Activated T-cell treated with anti-CD3 and anti-CD28 coated beads, Interleukin-2, amount 50 U/mL, for 4 hours (primary cell): ENCODE measurements at regions not wholly inside any gene's neighbourhood (a gene's known extent, or its start where the extent isn't known, plus 50 kb on each side); places are given as distances from the start of the nearest gene placed in this dataset.

ENCODE experiments used
- ATAC-seq, 2 donors: fragments of 200-7000 bp; cut with Tn5 transposase; one replicate each; pipeline ENCODE4 v1.10.0; 2021
- DNase-seq: peaks from one replicate; pipeline ENCODE4 v3.0.0-alpha.2; 2020
- H3K27me3 Mint-ChIP-seq: one replicate; pipeline ENCODE4 v1.8.0; 2021; ENCODE audit warnings: low read depth, mixed read lengths
- H3K36me3 Mint-ChIP-seq: one replicate; pipeline ENCODE4 v1.8.0; 2022; ENCODE audit warnings: mixed read lengths; ENCODE audit not compliant: insufficient read depth
- H3K4me1 Mint-ChIP-seq: one replicate; pipeline ENCODE4 v1.8.0; 2021; ENCODE audit warnings: low read depth, mixed read lengths
- H3K4me3 Mint-ChIP-seq: one replicate; pipeline ENCODE4 v1.8.0; 2021; ENCODE audit warnings: mild to moderate bottlenecking, moderate library complexity, mixed read lengths
- H3K9me3 Mint-ChIP-seq: one replicate; pipeline ENCODE4 v1.8.0; 2021; ENCODE audit warnings: mixed read lengths

GRCh38 chr13:47588676-47589075 lies 412.4 kb downstream of the SUCLA2 start:
- DNase-seq (no peak), ATAC-seq (no peak)
- H3K27me3 Mint-ChIP-seq = no peaks in the 10 kb centered on the region
- H3K4me3 Mint-ChIP-seq = no peak overlapping the region
- H3K9me3 Mint-ChIP-seq = peaks cover 13% of the 10 kb centered on the region
- H3K4me1 Mint-ChIP-seq = no peaks in the 10 kb centered on the region
- H3K36me3 Mint-ChIP-seq = no peaks in the 10 kb centered on the region

DNA sequence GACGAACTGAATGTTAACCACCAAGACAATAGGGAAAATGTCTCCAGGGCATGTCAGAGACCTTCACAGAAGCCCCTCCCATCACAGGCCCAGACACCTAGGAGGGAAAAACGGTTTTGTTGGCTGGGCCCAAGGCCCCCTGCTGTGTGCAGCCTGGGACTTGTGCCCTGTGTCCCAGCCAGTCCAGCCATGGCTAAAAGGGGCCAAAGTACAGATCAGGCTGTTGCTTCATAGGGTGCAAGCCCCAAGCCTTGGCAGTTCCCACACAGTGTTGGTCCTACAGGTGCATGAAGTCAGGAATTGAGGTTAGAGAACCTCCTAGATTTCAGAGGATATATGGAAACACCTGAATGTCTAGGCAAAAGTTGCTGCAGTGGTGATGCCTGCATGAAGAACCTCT lies 428.7 kb downstream of the SUCLA2 start:
- Mint-ChIP-seq H3K4me1 (no peaks in the 10 kb centered on the region), H3K27me3 (no peaks in the 10 kb centered on the region), H3K36me3 (no peaks in the 10 kb centered on the region), H3K4me3 (no peak overlapping the region), H3K9me3 (peaks cover 31% of the 10 kb centered on the region)
- no peak for ATAC-seq
- DNase-seq = no peak

- Mint-ChIP-seq H3K36me3 (no peaks in the 10 kb centered on the region), H3K27me3 (no peaks in the 10 kb centered on the region), H3K4me3 (no peak overlapping the region), H3K4me1 (no peaks in the 10 kb centered on the region), H3K9me3 (peaks cover 23% of the 10 kb centered on the region)
- DNase-seq (no peak), ATAC-seq (no peak)
These were observed 437.0 kb downstream of the SUCLA2 start for GRCh38 chr13:47564041-47564440.

DNA sequence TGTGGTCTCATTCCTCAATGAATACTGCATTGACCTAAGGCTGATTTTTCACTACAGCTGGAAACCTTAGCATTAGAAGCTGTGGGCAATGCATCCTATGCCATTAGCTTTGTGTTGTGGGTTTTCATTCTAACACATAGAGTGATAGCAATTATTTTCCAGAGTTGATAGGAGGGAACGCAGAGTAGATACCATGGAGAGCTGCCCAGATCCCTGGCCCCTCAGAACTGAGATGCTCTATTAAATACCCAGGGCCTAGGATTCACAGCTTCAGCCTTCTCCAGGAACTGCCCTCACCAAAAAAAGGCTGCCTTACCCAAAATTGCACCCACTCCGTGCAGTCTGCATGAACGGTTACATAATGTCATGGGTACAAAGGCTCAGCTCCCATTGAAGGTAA lies 444.4 kb downstream of the SUCLA2 start:
- DNase-seq (no peak), ATAC-seq (no peak)
- Mint-ChIP-seq H3K4me3 (no peak overlapping the region), H3K4me1 (no peaks in the 10 kb centered on the region), H3K9me3 (no peaks in the 10 kb centered on the region), H3K27me3 (no peaks in the 10 kb centered on the region), H3K36me3 (no peaks in the 10 kb centered on the region)

- DNase-seq (no peak), ATAC-seq (no peak)
- Mint-ChIP-seq H3K9me3 (no peaks in the 10 kb centered on the region), H3K36me3 (no peaks in the 10 kb centered on the region), H3K4me3 (no peak overlapping the region), H3K27me3 (no peaks in the 10 kb centered on the region), H3K4me1 (no peaks in the 10 kb centered on the region)
These were observed 445.8 kb downstream of the SUCLA2 start for GRCh38 chr13:47555235-47555634.

- no peak overlapping the region for H3K4me3 Mint-ChIP-seq
- H3K9me3 Mint-ChIP-seq = no peaks in the 10 kb centered on the region
- no peaks in the 10 kb centered on the region for H3K36me3 Mint-ChIP-seq
- ATAC-seq (no peak), DNase-seq (no peak)
- H3K4me1 Mint-ChIP-seq = no peaks in the 10 kb centered on the region
- no peaks in the 10 kb centered on the region for H3K27me3 Mint-ChIP-seq
These were observed 447.6 kb downstream of the SUCLA2 start for GRCh38 chr13:47553329-47553977.

GRCh38 chr13:47549219-47549752 lies 451.8 kb downstream of the SUCLA2 start:
- H3K36me3 Mint-ChIP-seq = no peaks in the 10 kb centered on the region
- ATAC-seq (no peak), DNase-seq (no peak)
- H3K4me3 Mint-ChIP-seq = no peak overlapping the region
- H3K27me3 Mint-ChIP-seq = no peaks in the 10 kb centered on the region
- no peaks in the 10 kb centered on the region for H3K9me3 Mint-ChIP-seq
- H3K4me1 Mint-ChIP-seq = no peaks in the 10 kb centered on the region

DNA sequence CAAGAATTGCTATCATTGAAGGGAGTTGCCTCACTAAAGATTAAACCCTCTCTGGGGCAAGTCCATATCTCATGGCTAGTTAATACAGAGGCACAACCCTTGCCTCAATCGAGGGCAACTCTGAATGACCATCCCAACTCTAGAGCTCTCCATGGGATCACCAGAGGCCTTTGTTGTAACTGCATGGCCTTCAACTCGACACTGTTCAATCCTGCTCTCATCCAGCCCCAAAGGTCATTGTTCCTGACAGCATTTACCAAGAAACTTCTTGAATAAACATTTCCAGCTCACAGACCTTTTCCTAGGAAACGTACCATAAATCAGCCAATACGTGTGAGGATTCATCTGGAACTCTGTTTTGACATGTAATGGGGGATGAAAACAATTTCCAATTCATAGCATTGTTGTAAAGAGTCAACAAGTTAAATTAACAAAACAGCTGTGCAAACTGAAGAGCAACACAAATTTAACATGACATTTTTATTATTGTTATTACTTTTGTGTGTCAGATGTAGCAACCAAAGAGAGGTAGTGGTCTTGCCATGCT lies 452.7 kb downstream of the SUCLA2 start:
- no peaks in the 10 kb centered on the region for H3K36me3 Mint-ChIP-seq
- ATAC-seq (no peak), DNase-seq (no peak)
- no peaks in the 10 kb centered on the region for H3K9me3 Mint-ChIP-seq
- no peak overlapping the region for H3K4me3 Mint-ChIP-seq
- no peaks in the 10 kb centered on the region for H3K4me1 Mint-ChIP-seq
- H3K27me3 Mint-ChIP-seq = no peaks in the 10 kb centered on the region

DNA sequence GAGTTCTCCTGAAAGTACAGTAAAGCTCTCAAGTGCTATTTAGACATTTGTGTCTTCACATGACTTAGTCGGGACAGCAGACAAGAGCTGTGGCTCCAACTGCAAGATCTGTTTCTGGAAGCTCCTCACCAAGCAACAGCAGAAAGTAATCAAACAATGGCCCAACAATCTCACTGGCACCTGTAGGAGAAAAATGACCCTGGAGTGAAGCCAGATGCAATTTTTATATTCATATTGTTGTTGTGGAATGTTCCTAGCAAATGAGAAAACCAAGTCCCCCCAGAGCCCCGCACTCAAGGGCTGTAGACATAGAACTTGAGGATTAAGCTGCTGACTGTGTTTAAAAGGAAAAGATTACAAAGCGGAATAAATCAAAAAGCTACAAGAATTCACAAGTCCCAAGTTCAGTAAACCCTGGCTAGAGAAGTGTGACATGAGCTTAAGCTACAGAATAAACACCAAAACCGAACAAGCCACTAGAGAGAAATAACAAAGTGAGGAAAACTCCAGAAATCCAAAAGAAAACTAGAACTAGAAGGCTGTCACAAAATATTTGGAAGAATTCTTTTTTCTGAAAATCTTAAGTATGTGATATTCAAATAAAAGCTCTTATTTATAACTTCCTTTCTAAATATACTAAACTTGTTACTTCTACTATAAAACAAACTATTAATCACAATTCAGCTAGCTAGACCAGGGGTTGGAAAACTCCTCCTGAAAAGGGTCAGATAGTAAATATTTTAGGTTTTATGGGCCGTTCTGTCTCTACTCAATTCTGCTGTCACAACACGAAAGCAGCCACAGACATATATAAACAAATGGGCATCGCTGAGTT lies 454.5 kb downstream of the SUCLA2 start:
- H3K9me3 Mint-ChIP-seq = no peaks in the 10 kb centered on the region
- DNase-seq = no peak
- no peaks in the 10 kb centered on the region for H3K27me3 Mint-ChIP-seq

GRCh38 chr13:47545201-47546024 lies 455.7 kb downstream of the SUCLA2 start:
- H3K4me3 Mint-ChIP-seq = no peak overlapping the region
- no peaks in the 10 kb centered on the region for H3K27me3 Mint-ChIP-seq
- no peaks in the 10 kb centered on the region for H3K9me3 Mint-ChIP-seq
- DNase-seq (no peak), ATAC-seq (no peak)
- no peaks in the 10 kb centered on the region for H3K4me1 Mint-ChIP-seq
- H3K36me3 Mint-ChIP-seq = no peaks in the 10 kb centered on the region

More for the DNA sequence above, 454.5 kb downstream of the SUCLA2 start:
- no peaks in the 10 kb centered on the region for H3K4me1 Mint-ChIP-seq
- H3K4me3 Mint-ChIP-seq = no peak overlapping the region
- ATAC-seq = no peak
- H3K36me3 Mint-ChIP-seq = no peaks in the 10 kb centered on the region

GRCh38 chr13:47539317-47539716 lies 461.8 kb downstream of the SUCLA2 start:
- H3K36me3 Mint-ChIP-seq = no peaks in the 10 kb centered on the region
- H3K4me3 Mint-ChIP-seq = no peak overlapping the region
- ATAC-seq = no peak
- peaks cover 5% of the 10 kb centered on the region for H3K9me3 Mint-ChIP-seq
- no peak for DNase-seq
- H3K4me1 Mint-ChIP-seq = no peaks in the 10 kb centered on the region
- no peaks in the 10 kb centered on the region for H3K27me3 Mint-ChIP-seq

- DNase-seq (no peak), ATAC-seq (no peak)
- Mint-ChIP-seq H3K27me3 (no peaks in the 10 kb centered on the region), H3K36me3 (no peaks in the 10 kb centered on the region), H3K4me3 (no peak overlapping the region), H3K4me1 (no peaks in the 10 kb centered on the region), H3K9me3 (peaks cover 4% of the 10 kb centered on the region)
These were observed 477.3 kb downstream of the SUCLA2 start for GRCh38 chr13:47523771-47524170.

DNA sequence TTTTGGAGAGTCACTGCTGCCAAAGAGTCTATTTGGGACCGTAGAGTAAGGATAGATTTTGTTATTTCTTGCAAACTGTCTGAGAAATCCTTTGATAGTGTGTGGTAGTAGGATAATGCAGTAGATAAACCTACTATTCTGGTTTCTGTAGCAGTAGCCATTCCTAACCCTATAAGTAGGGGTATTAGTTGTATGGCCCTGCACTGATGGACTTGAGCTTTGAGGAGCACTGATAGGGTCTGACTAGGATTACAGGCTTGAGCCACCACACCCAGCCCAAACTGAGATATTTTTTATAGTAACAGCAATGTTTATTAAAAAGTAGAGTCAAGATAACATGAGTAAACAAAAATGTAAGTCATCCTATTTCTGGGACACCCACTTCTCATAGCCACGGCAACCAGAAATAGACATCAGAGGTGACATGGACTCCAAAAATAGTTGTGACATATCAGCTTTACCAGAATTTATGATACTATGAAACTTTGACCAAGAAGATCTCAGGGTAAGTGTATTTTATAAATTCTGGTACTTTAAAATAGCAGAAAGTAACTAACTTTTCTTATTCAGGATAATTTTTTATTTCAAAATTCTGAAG lies 479.1 kb downstream of the SUCLA2 start:
- H3K4me1 Mint-ChIP-seq = no peaks in the 10 kb centered on the region
- no peaks in the 10 kb centered on the region for H3K36me3 Mint-ChIP-seq
- DNase-seq (no peak), ATAC-seq (no peak)
- no peaks in the 10 kb centered on the region for H3K9me3 Mint-ChIP-seq
- H3K4me3 Mint-ChIP-seq = no peak overlapping the region
- no peaks in the 10 kb centered on the region for H3K27me3 Mint-ChIP-seq

DNA sequence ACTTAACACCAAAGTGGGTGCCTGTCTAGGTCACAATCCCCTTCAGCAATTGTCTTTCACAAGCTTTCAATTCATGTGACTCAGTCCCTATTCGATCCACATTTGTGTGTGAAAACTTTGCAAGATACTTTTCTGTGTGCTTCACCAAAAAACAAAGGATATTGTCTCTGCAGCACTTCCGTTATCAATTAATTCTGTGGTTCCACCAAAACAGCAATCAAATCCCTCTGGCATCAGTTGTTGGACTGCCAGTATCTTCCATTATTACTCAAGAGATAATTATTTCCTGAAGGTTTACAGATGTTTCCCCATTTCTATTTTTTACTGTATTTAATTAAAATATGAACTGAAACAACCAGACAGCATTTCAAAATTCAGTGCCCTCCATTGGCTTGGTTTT lies 481.4 kb downstream of the SUCLA2 start:
- peaks cover 4% of the 10 kb centered on the region for H3K9me3 Mint-ChIP-seq
- H3K4me1 Mint-ChIP-seq = no peaks in the 10 kb centered on the region
- ATAC-seq = no peak
- no peak overlapping the region for H3K4me3 Mint-ChIP-seq
- DNase-seq = no peak
- H3K36me3 Mint-ChIP-seq = no peaks in the 10 kb centered on the region
- no peaks in the 10 kb centered on the region for H3K27me3 Mint-ChIP-seq
